ENCODE measurements at regions not wholly inside any gene's neighbourhood (a gene's known extent, or its start where the extent isn't known, plus 50 kb on each side); places are given as distances from the start of the nearest gene placed in this dataset.
"Not testable (repeated sequence)": the region's sequence is repeated elsewhere in the genome, so short reads cannot be mapped to it uniquely, and the experiment has no call there.

GRCh38 chr18:30819619-30820018, 222.9 kb downstream of the DSC3 start:
- no peak for DNase-seq

DNA sequence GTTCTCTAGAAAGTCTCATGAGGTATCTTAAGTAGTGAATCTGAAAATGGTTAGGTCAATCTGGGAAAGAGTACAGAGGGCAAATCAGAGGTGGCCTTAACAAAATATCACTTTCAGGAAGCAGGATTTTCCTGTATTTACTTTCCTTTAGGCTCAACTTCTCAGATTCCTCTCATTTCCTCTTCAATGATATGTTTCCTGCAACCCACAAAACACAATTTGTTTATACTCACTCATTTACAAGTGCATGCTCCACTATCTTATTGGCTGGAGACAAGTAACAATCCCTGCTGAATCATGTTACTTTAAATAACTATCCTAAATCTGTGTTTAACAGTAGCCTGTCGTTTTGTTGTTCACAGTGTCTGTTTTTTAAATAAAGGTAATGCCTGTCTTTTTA, 228.1 kb downstream of the DSC3 start:
- DNase-seq = no peak

GRCh38 chr18:30811580-30811979, 231.0 kb downstream of the DSC3 start:
- no peak for DNase-seq

DNA sequence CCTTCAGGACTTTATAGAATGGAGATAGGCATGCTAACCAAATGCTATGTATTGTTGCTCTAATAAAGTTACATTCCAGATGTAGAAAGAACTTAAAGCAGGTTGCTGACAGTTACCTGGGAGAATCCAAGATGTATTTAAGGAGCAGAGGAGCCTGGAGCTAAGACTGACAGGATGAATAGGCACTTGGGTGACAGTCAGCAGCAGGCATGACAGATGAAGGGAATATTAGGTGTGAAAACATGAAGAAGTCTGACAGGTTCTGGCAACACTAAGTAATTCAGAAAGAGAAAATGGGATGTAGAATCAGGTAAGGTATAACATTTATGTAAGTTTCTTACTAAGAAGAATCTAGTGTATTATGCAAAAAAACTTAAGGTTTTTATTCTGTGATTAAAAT, 232.0 kb downstream of the DSC3 start:
- DNase-seq = no peak

GRCh38 chr18:30806823-30807222, 235.7 kb downstream of the DSC3 start:
- DNase-seq = no peak

DNA sequence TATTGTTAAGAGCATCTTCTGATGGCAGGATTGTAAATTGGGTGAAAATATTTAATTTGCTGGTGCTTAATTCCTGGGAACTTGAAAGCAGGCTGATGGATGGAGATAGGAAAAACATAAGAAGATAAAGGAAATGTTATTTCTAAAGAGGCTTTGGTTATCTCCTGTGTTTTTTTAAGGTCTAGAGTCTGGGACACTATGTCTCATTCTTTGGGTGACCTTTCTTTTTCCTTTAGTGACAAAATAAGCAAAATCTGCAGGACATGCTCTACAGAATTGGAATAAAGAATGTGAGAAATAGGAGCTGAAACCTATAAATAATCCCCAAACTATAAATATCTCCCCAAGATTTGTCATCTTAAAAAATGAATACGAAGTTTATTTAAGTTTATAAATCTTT, 241.7 kb downstream of the DSC3 start:
- DNase-seq = no peak

DNA sequence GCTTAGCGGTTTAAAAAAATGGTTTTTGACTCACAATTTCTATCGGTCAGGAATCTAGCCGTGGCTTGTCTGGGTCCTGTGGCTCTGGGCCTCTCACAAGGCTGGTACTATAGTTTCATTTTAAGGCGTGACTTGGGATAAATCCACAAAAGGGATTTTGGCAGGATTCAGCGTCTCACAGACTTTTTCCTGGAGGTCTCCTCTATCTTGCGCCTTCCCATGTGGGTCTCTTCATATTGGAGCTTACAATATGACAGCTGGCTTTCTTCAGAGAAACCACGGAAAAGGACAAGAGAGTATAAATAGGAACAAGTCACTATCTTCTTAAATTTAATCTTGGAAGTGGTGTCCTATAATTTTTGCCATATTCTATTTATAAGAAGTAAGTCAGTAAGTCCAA, 250.5 kb downstream of the DSC3 start:
- DNase-seq = no peak

DNA sequence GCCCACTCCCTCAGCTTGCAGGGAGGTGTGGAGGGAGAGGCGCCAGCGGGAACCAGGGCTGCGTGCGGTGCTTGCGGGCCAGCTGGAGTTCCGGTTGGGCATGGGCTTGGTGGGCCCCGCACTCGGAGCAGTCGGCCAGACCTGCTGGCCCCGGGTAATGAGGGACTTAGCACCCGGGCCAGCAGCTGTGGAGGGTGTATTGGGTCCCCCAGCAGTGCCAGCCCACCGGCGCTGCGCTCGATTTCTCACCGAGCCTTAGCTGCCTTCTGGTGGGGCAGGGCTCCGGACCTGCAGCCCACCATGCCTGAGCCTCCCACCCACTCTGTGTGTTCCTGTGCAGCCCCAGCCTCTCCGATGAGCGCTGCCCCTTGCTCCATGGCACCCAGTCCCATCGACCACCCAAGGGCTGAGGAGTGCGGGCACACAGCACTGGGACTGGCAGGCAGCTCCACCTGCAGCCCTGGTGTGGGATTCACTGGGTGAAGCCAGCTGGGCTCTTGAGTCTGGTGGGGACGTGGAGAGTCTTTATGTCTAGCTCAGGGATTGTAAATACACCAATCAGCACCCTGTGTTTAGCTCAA, 254.0 kb downstream of the DSC3 start:
- DNase-seq = not testable (repeated sequence)

GRCh38 chr18:30787410-30787809, 255.1 kb downstream of the DSC3 start:
- DNase-seq = no peak

DNA sequence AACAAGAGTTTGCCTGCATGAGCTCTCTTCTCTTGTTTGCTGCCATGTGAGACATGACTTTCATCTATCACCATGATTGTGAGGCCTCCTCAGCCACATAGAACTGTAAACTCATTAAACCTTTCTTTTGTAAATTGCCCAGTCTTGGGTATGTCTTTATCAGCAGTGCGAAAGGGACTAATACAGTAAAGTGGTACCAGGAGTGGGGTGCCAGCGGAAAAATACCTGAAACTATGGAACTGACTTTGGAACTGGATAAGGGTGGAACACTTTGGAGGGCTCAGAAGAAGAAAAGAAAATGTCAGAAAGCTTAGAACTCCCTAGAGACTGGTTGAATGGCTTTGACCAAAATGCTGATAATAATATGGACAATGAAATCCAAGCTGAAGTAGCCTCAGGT, 260.9 kb downstream of the DSC3 start:
- DNase-seq = no peak

DNA sequence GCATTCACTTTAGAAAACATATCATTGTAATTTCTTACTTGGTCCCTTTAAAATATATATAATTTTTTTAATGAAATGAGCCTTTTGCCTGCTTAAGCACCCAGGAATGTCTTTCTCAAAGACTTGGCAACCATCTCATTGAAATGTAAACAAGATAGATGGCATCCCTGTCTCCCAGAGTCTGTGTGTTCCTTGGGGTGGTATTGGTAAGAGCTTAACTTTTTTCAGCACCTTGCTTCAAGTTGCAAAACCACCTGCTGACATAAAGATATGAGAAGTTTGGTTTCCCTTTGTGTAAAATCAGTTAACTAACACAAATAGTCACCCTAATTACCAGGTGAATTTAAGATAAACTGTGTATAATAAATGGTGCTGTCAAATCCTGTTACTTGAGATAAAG, 266.9 kb downstream of the DSC3 start:
- no peak for DNase-seq

- not testable (repeated sequence) for DNase-seq
These were observed 270.4 kb downstream of the DSC3 start for GRCh38 chr18:30772170-30772569.

- DNase-seq = no peak
These were observed 276.5 kb downstream of the DSC3 start for GRCh38 chr18:30766053-30766452.

GRCh38 chr18:30765247-30765646, 277.3 kb downstream of the DSC3 start:
- DNase-seq = no peak

DNA sequence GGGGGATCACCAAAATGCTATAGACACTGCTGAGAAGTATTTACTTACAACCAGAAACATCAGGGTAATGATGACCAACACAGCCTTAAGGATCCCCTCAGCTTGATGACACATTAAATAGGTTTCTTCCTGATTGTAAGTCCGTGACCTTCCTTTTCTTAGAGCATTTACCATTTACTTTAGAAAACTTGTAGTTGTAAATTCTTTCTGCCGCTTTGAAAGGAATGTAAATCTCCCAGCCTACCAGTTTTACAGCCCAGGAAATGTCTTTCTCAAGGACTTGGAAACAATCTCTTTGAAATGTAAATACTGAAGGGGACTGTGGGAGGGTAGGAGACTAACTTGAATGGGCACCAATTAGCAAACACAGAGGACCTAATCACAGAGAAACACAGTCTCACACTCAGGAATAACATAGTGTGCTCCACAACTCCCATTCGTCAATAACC, 278.6 kb downstream of the DSC3 start:
- DNase-seq = no peak

GRCh38 chr18:30754846-30755245, 287.7 kb downstream of the DSC3 start:
- no peak for DNase-seq

- DNase-seq = no peak
These were observed 294.0 kb downstream of the DSC3 start for GRCh38 chr18:30748541-30748940.

DNA sequence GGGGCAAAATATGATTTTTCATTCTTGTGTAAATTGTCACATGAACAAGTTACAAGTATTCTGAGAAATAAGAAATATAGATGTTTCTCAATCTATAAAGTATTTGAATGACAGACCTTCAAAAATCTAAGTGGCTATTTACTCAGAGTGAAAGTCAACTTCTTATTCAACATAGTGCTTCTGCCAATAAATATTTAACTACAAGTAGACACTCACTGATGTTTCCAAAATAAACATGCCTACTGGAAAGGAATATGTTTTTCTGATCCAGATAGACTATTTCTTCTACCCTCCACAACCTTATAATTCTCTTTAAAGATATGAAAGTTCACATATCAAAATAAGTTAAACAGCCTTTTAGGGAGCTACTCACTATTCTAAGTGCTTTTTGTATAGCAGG, 296.3 kb downstream of the DSC3 start:
- no peak for DNase-seq

DNA sequence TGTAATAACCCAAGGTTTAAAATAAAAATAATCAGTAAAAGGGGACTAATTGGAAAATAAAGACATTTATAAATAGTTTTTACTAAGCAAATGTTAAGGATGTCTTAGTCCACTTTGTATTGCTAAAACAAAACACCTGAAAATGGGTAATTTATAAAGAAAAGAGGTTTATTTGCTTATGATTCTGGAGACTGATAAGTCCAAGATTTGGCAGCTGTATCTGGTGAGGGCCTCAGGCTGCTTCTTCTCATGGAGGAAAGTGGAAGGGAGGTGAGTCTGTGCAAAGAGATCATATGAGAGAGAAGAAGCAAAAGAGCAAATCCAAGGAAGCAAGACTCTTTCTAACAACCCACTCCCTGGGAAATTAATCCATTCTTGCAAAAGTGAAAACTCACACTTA, 299.5 kb downstream of the DSC3 start:
- DNase-seq = no peak

DNA sequence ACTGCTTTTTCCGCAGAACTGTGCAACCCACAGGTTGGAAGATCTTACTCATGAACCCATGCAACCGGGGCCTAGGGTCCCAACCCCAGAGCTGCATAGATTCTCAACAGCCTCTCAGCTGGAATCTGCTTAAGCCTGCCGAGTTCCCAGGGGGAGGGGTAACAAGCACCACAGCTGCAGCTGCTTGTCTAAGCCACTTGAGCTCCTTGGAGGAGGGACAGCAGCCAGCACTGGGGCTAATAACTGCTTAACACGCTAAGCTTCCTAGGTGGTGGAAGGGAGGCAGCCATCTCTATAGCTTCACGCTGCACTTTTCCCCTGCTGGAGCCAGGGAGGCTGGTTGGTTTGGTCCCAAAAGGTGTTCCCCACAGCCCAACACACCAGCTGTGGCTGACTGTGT, 311.6 kb downstream of the DSC3 start:
- no peak for DNase-seq

- no peak for DNase-seq
These were observed 314.7 kb downstream of the DSC3 start for GRCh38 chr18:30727849-30728248.

DNA sequence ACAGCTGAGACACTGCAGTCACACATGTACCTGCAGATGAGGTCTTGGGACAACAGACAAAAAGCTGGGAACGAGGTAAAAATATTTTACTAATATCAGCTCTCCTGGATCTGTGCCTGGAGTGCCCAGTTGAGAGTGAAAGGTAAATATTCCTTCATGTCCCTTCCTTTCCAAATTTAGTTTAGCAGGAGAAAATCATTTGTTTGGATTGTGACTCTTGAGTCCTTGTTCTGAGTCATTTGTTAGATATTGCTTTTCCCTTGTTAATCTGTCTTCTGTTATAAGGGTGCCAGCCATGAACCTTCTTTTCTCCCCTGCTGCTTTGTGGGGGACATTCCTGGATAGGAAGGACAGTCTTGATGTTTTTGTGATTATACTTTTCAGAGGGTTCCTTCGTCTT, 329.2 kb downstream of the DSC3 start:
- no peak for DNase-seq

DNA sequence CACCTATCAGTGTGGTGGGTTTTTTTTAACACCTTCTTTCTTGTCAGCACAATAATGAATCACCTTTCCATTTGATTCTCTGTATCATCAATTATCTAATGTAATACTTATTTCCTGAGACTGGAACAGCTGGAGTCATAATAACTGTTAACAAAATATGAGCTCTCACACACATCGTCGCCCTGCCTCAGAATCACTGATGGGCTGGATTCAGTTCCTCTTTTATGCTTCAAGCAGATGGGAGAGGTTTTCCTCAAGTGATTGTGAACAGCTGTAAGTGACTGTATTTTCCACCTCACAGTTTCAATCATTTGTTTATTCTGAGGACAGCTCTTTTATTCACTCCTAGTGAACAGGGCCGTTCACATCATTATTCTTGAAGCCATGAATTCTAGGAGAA, 330.2 kb downstream of the DSC3 start:
- no peak for DNase-seq

DNA sequence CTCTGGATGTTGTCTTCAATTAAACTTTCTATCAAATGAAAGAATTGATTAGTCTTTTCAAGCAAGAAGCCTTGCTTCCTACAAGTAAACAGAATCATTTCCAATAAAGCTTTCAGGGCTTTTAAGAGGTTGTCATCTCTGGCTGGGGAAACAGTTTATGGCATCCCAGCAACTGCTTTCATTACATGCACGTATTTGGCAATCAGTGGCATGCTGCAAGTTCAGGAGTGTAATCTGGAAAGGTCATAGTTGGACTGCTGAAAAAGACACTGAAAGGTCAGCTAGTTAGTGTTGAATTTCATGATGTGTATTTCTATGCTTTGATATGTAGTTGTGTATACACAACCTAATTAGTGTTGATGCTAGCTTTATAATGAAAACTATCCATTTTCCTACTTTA, 332.9 kb downstream of the DSC3 start:
- no peak for DNase-seq

GRCh38 chr18:30705943-30706342, 336.6 kb downstream of the DSC3 start:
- DNase-seq = no peak

- no peak for DNase-seq
These were observed 344.0 kb downstream of the DSC3 start for GRCh38 chr18:30698571-30698970.
